ENCODE measurements at regions not wholly inside any gene's neighbourhood (a gene's known extent, or its start where the extent isn't known, plus 50 kb on each side); places are given as distances from the start of the nearest gene placed in this dataset.

- TF ChIP-seq CTCF (IDR thresholded peaks at IDR 0.05) (no peak), TCF7L2 (IDR thresholded peaks at IDR 0.05; ENCODE audit: low read depth, low read length) (no peak), POLR2AphosphoS5 (IDR thresholded peaks at IDR 0.05; ENCODE audit: low read depth, low read length) (no peak), SIN3A (IDR thresholded peaks at IDR 0.05; ENCODE audit: borderline replicate concordance, insufficient read depth, low read depth, low read length) (no peak)
Observed at GRCh38 chr11:19458721-19459120, 218.0 kb upstream of the E2F8 start.
